Aorta (tissue), 5 donors: ENCODE measurements at regions not wholly inside any gene's neighbourhood (a gene's known extent, or its start where the extent isn't known, plus 50 kb on each side); places are given as distances from the start of the nearest gene placed in this dataset.

ENCODE experiments used
- ATAC-seq: fragments of 200-7000 bp; cut with Tn5 transposase; one replicate; pipeline ENCODE4 v1.9.1; 2022; ENCODE audit warnings: moderate library complexity; ENCODE audit not compliant: low FRiP score
- DNase-seq, 2 donors: peaks; one replicate each; pipeline ENCODE4 v3.0.0-alpha.2; 2020
- H3K27ac ChIP-seq, 2 donors: one replicate each; pipeline ENCODE4 v1.5.1; 2013; ENCODE audit warnings: low read length in 2 of 2, mild to moderate bottlenecking in 2 of 2, moderate library complexity in 2 of 2, control low read depth in 1 of 2, inconsistent platforms in 1 of 2, low read depth in 1 of 2
- H3K27me3 ChIP-seq, 2 donors: one replicate each; pipeline ENCODE4 v1.6.1; 2013; ENCODE audit warnings: control low read depth in 1 of 2, low read length in 1 of 2, mild to moderate bottlenecking in 1 of 2, moderate library complexity in 1 of 2; ENCODE audit not compliant: insufficient read depth in 2 of 2, control insufficient read depth in 1 of 2
- H3K36me3 ChIP-seq, 2 donors: one replicate each; pipeline ENCODE4 v1.6.1; 2013; ENCODE audit warnings: control low read depth in 1 of 2, low read length in 1 of 2, mild to moderate bottlenecking in 1 of 2; ENCODE audit not compliant: insufficient read depth in 2 of 2, control insufficient read depth in 1 of 2
- H3K4me1 ChIP-seq, 2 donors: one replicate each; pipeline ENCODE4 v1.6.1; 2013; ENCODE audit warnings: low read length in 2 of 2, control low read depth in 1 of 2, mild to moderate bottlenecking in 1 of 2, moderate library complexity in 1 of 2; ENCODE audit not compliant: insufficient read depth in 2 of 2, control insufficient read depth in 1 of 2
- H3K4me3 ChIP-seq, 2 donors: one replicate each; pipeline ENCODE4 v1.5.1; 2013; ENCODE audit warnings: low read length in 2 of 2, control low read depth in 1 of 2, mild to moderate bottlenecking in 1 of 2
- H3K9me3 ChIP-seq: one replicate; pipeline ENCODE4 v1.6.1; 2013; ENCODE audit warnings: mild to moderate bottlenecking, low read length; ENCODE audit not compliant: control insufficient read depth
- WGBS, 2 donors: extraction: QIAGEN DNeasy Blood & Tissue Kit; methylation state at CpG; one replicate each; pipeline ENCODE4 v1.1.7; 2013; 5-methylcytosine and 5-hydroxymethylcytosine counted together
- intact Hi-C, 2 donors: fragments of 100-400 bp; cut with DNase I; formaldehyde crosslinking; loops; one replicate each; pipeline versions ENCODE4 v1.14.2 to v1.15.0; 2022
- donor health status: healthy with polysubstance abuse.
- donor health status: Bipolar disorder and iron deficiency.
- donor health status: DM: no; HTN: no; CAD: no.
- donor health status: DM: no; HTN: no; CAD: no.
- donor health status: DM: yes; HTN: yes; CAD: no.

- intact Hi-C loops = no loop called here
- Histone ChIP-seq H3K4me1 (no peaks in the 10 kb centered on the region), H3K27ac (no peak overlapping the region), H3K9me3 (no peaks in the 10 kb centered on the region), H3K4me3 (no peak overlapping the region), H3K36me3 (no peaks in the 10 kb centered on the region), H3K27me3 (no peaks in the 10 kb centered on the region)
- DNase-seq (no peak), ATAC-seq (no peak)
Measured at GRCh38 chr6:116982401-116982800, 105.4 kb downstream of the RFX6 start.

GRCh38 chr6:116983375-116983774 lies 106.3 kb downstream of the RFX6 start:
- no peaks in the 10 kb centered on the region for H3K4me1 ChIP-seq
- intact Hi-C loops = no loop called here
- H3K27ac ChIP-seq = no peak overlapping the region
- no peaks in the 10 kb centered on the region for H3K9me3 ChIP-seq
- H3K27me3 ChIP-seq = no peaks in the 10 kb centered on the region
- DNase-seq (no peak), ATAC-seq (no peak)
- no peak overlapping the region for H3K4me3 ChIP-seq
- H3K36me3 ChIP-seq = no peaks in the 10 kb centered on the region
- WGBS, 2 donors = 88 to 93% methylated on average over 3 of the region's 3 CpGs

GRCh38 chr6:116986819-116987218 lies 109.8 kb downstream of the RFX6 start:
- no peaks in the 10 kb centered on the region for H3K9me3 ChIP-seq
- H3K27me3 ChIP-seq = no peaks in the 10 kb centered on the region
- H3K4me1 ChIP-seq = peaks cover 0 to 2% of the 10 kb centered on the region in 2 donors
- no peak overlapping the region for H3K4me3 ChIP-seq
- whole genome bisulfite sequencing, 2 donors = 72 to 80% methylated on average over 2 of the region's 2 CpGs
- DNase-seq (no peak), ATAC-seq (no peak)
- H3K36me3 ChIP-seq = no peaks in the 10 kb centered on the region
- intact Hi-C loops = no loop called here
- H3K27ac ChIP-seq = no peak overlapping the region

- Histone ChIP-seq H3K27ac (no peak overlapping the region), H3K4me3 (no peak overlapping the region), H3K4me1 (peaks cover 0 to 2% of the 10 kb centered on the region in 2 donors), H3K27me3 (no peaks in the 10 kb centered on the region), H3K9me3 (no peaks in the 10 kb centered on the region), H3K36me3 (no peaks in the 10 kb centered on the region)
- 47 to 50% methylated on average over 1 of the region's 1 CpG for WGBS, 2 donors
- ATAC-seq (no peak), DNase-seq (no peak)
- intact Hi-C loops = no loop called here
Measured at GRCh38 chr6:116990679-116991078, 113.6 kb downstream of the RFX6 start.

GRCh38 chr6:116992546-116992945 lies 115.5 kb downstream of the RFX6 start:
- Histone ChIP-seq H3K27me3 (no peaks in the 10 kb centered on the region), H3K36me3 (no peaks in the 10 kb centered on the region), H3K27ac (no peak overlapping the region), H3K4me3 (no peak overlapping the region), H3K4me1 (peaks cover 0 to 2% of the 10 kb centered on the region in 2 donors), H3K9me3 (no peaks in the 10 kb centered on the region)
- DNase-seq (no peak), ATAC-seq (no peak)
- intact Hi-C loops = no loop called here

- 86% methylated on average over 5 of the region's 5 CpGs for WGBS, 2 donors
- H3K4me1 ChIP-seq = peaks cover 0 to 2% of the 10 kb centered on the region in 2 donors
- H3K27ac ChIP-seq = no peak overlapping the region
- H3K36me3 ChIP-seq = no peaks in the 10 kb centered on the region
- H3K27me3 ChIP-seq = no peaks in the 10 kb centered on the region
- ATAC-seq = no peak
- intact Hi-C loops = no loop called here
- no peaks in the 10 kb centered on the region for H3K9me3 ChIP-seq
- no peak overlapping the region for H3K4me3 ChIP-seq
- DNase-seq = no peak
Measured at GRCh38 chr6:116994447-116994846, 117.4 kb downstream of the RFX6 start.

GRCh38 chr6:116996842-116997241 lies 119.8 kb downstream of the RFX6 start:
- ATAC-seq = no peak

GRCh38 chr6:116997496-116997895 lies 120.5 kb downstream of the RFX6 start:
- H3K4me1 ChIP-seq = no peaks in the 10 kb centered on the region
- no peak overlapping the region for H3K27ac ChIP-seq
- whole genome bisulfite sequencing, 2 donors = 76 to 80% methylated on average over 6 of the region's 6 CpGs
- ATAC-seq = no peak
- H3K36me3 ChIP-seq = no peaks in the 10 kb centered on the region
- intact Hi-C loops = no loop called here
- no peak for DNase-seq
- H3K4me3 ChIP-seq = no peak overlapping the region
- no peaks in the 10 kb centered on the region for H3K27me3 ChIP-seq
- no peaks in the 10 kb centered on the region for H3K9me3 ChIP-seq

More at GRCh38 chr6:116996842-116997241, 119.8 kb downstream of the RFX6 start:
- H3K4me3 ChIP-seq = no peak overlapping the region
- no peaks in the 10 kb centered on the region for H3K9me3 ChIP-seq
- no peaks in the 10 kb centered on the region for H3K27me3 ChIP-seq
- no peak overlapping the region for H3K27ac ChIP-seq
- H3K4me1 ChIP-seq = no peaks in the 10 kb centered on the region
- intact Hi-C loops = no loop called here
- no peak for DNase-seq
- no peaks in the 10 kb centered on the region for H3K36me3 ChIP-seq
- 61 to 68% methylated on average over 5 of the region's 5 CpGs for WGBS, 2 donors

GRCh38 chr6:117007659-117008058 lies 130.6 kb downstream of the RFX6 start:
- ATAC-seq (no peak), DNase-seq (no peak)
- Histone ChIP-seq H3K27me3 (no peaks in the 10 kb centered on the region), H3K9me3 (no peaks in the 10 kb centered on the region), H3K27ac (no peak overlapping the region), H3K4me3 (no peak overlapping the region), H3K36me3 (no peaks in the 10 kb centered on the region), H3K4me1 (no peaks in the 10 kb centered on the region)
- intact Hi-C loops = no loop called here
- WGBS, 2 donors = 73 to 82% methylated on average over 3 of the region's 3 CpGs
